Lower lobe of right lung (tissue), 2 donors: ENCODE measurements at regions not wholly inside any gene's neighbourhood (a gene's known extent, or its start where the extent isn't known, plus 50 kb on each side); places are given as distances from the start of the nearest gene placed in this dataset.

Experiments used
- ATAC-seq, 2 donors: fragments of 200-7000 bp; cut with Tn5 transposase; one replicate each; pipeline ENCODE4 v1.9.1; 2020 to 2022; ENCODE audit warnings: mild to moderate bottlenecking in 2 of 2, moderate library complexity in 2 of 2
- DNase-seq: peaks from one replicate; pipeline ENCODE4 v3.0.0-alpha.2; 2020
- H3K27ac ChIP-seq: fragments of 200-600 bp; one replicate; pipeline ENCODE4 v1.8.0; 2022
- H3K27me3 ChIP-seq: fragments of 200-600 bp; one replicate; pipeline ENCODE4 v1.8.0; 2022; ENCODE audit warnings: low read depth
- H3K36me3 ChIP-seq: fragments of 200-600 bp; one replicate; pipeline ENCODE4 v1.8.0; 2022; ENCODE audit warnings: mild to moderate bottlenecking
- H3K4me1 ChIP-seq: fragments of 200-600 bp; one replicate; pipeline ENCODE4 v1.8.0; 2022
- H3K4me3 ChIP-seq: fragments of 200-600 bp; one replicate; pipeline ENCODE4 v1.8.0; 2022; ENCODE audit warnings: mild to moderate bottlenecking
- H3K9me3 ChIP-seq: fragments of 200-600 bp; one replicate; pipeline ENCODE4 v1.8.0; 2022
- intact Hi-C: fragments of 100-400 bp; cut with DNase I; formaldehyde crosslinking; loops from one replicate; pipeline ENCODE4 v1.11.0; 2022
- TF ChIP-seq, protein P1 (sequence below): fragments of 200-600 bp; IDR thresholded peaks from one replicate; pipeline ENCODE4 v1.8.0; 2022; ENCODE audit warnings: antibody characterized with exemption, mild to moderate bottlenecking
- donor health status: DM: no; HTN: yes; CAD: no; lungs with severe emphysema.

- H3K9me3 ChIP-seq: no peaks in the 10 kb centered on the region
- no peak overlapping the region for H3K27ac ChIP-seq
- DNase-seq (no peak), ATAC-seq (no peak)
- no peak overlapping the region for H3K4me3 ChIP-seq
- H3K27me3 ChIP-seq: no peaks in the 10 kb centered on the region
- no peaks in the 10 kb centered on the region for H3K4me1 ChIP-seq
- intact Hi-C loops: no loop called here
- TF ChIP-seq, protein P1, sequence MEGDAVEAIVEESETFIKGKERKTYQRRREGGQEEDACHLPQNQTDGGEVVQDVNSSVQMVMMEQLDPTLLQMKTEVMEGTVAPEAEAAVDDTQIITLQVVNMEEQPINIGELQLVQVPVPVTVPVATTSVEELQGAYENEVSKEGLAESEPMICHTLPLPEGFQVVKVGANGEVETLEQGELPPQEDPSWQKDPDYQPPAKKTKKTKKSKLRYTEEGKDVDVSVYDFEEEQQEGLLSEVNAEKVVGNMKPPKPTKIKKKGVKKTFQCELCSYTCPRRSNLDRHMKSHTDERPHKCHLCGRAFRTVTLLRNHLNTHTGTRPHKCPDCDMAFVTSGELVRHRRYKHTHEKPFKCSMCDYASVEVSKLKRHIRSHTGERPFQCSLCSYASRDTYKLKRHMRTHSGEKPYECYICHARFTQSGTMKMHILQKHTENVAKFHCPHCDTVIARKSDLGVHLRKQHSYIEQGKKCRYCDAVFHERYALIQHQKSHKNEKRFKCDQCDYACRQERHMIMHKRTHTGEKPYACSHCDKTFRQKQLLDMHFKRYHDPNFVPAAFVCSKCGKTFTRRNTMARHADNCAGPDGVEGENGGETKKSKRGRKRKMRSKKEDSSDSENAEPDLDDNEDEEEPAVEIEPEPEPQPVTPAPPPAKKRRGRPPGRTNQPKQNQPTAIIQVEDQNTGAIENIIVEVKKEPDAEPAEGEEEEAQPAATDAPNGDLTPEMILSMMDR: no peak
- no peaks in the 10 kb centered on the region for H3K36me3 ChIP-seq
These were observed 330.1 kb upstream of the VCX start for GRCh38 chrX:7512845-7513244.

- Histone ChIP-seq H3K36me3 (no peaks in the 10 kb centered on the region), H3K4me3 (no peak overlapping the region), H3K4me1 (no peaks in the 10 kb centered on the region), H3K27me3 (no peaks in the 10 kb centered on the region), H3K9me3 (no peaks in the 10 kb centered on the region), H3K27ac (no peak overlapping the region)
- TF ChIP-seq, protein P1: no peak
- ATAC-seq (no peak), DNase-seq (no peak)
- intact Hi-C loops: no loop called here
These were observed 339.7 kb upstream of the VCX start for GRCh38 chrX:7503251-7503650.

- no peak for DNase-seq
- no peak overlapping the region for H3K27ac ChIP-seq
- no peaks in the 10 kb centered on the region for H3K36me3 ChIP-seq
- H3K9me3 ChIP-seq: no peaks in the 10 kb centered on the region
- no peak for ATAC-seq
- no peak overlapping the region for H3K4me3 ChIP-seq
- no peaks in the 10 kb centered on the region for H3K4me1 ChIP-seq
- TF ChIP-seq, protein P1: no peak
- no peaks in the 10 kb centered on the region for H3K27me3 ChIP-seq
- intact Hi-C loops: no loop called here
These were observed 342.6 kb upstream of the VCX start for GRCh38 chrX:7500386-7500785.

GRCh38 chrX:7486505-7486904 lies 338.6 kb upstream of the PUDP start:
- DNase-seq (no peak), ATAC-seq (no peak)
- Histone ChIP-seq H3K4me3 (no peak overlapping the region), H3K27me3 (no peaks in the 10 kb centered on the region), H3K27ac (no peak overlapping the region), H3K36me3 (no peaks in the 10 kb centered on the region), H3K9me3 (no peaks in the 10 kb centered on the region), H3K4me1 (no peaks in the 10 kb centered on the region)
- TF ChIP-seq, protein P1: no peak
- intact Hi-C loops: no loop called here

GRCh38 chrX:7485061-7485460 lies 337.1 kb upstream of the PUDP start:
- H3K4me3 ChIP-seq: no peak overlapping the region
- no peak for DNase-seq
- no peaks in the 10 kb centered on the region for H3K4me1 ChIP-seq
- no peaks in the 10 kb centered on the region for H3K36me3 ChIP-seq
- H3K27me3 ChIP-seq: no peaks in the 10 kb centered on the region
- intact Hi-C loops: no loop called here
- TF ChIP-seq, protein P1: no peak
- no peaks in the 10 kb centered on the region for H3K9me3 ChIP-seq
- ATAC-seq: no peak
- no peak overlapping the region for H3K27ac ChIP-seq

DNA sequence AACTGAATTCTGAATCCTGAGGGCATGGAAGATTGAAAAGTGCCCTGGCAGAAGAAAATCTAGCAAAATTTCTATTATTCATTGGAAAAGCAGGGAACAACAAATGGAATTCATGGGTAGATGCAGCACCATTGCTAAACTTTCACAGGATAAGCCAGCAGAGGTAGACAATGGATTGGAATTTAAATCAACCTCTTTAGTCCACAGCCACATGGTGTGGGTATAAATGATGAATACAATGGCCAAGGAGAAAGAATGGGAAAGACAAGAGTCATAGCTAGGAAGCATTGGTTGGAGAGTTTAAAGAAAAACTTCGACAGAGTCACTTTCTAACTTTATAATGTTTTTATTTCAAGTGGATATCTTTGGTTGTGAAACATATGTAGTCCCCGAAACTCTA lies 332.8 kb upstream of the PUDP start:
- H3K27ac ChIP-seq: no peak overlapping the region
- no peaks in the 10 kb centered on the region for H3K4me1 ChIP-seq
- no peak for DNase-seq
- intact Hi-C loops: no loop called here
- no peaks in the 10 kb centered on the region for H3K27me3 ChIP-seq
- no peaks in the 10 kb centered on the region for H3K9me3 ChIP-seq
- ATAC-seq: no peak
- TF ChIP-seq, protein P1: no peak
- H3K4me3 ChIP-seq: no peak overlapping the region
- no peaks in the 10 kb centered on the region for H3K36me3 ChIP-seq
